Activated CD4-positive, alpha-beta T cell treated with anti-CD3 and anti-CD28 coated beads, Interleukin-2, Interleukin-4, amounts not matched to agents 100 ng/mL and 50 ng/mL, durations not matched to agents 16 hours and 8 hours (primary cell): ENCODE measurements at regions not wholly inside any gene's neighbourhood (a gene's known extent, or its start where the extent isn't known, plus 50 kb on each side); places are given as distances from the start of the nearest gene placed in this dataset.
"Not testable (repeated sequence)": the region's sequence is repeated elsewhere in the genome, so short reads cannot be mapped to it uniquely, and the experiment has no call there.

Experiments
- DNase-seq: peaks from one replicate; pipeline ENCODE4 v3.0.0-alpha.2; 2020; ENCODE audit warnings: low spot score

GRCh38 chr12:125493704-125494308 lies 428.6 kb downstream of the AACS start:
- DNase-seq = no peak

- no peak for DNase-seq
These were observed 437.9 kb downstream of the AACS start for GRCh38 chr12:125503128-125503527.

GRCh38 chr12:125509195-125509594 lies 444.0 kb downstream of the AACS start:
- no peak for DNase-seq

GRCh38 chr12:125512541-125513298 lies 447.5 kb downstream of the AACS start:
- no peak for DNase-seq

GRCh38 chr12:125515887-125516286 lies 450.7 kb downstream of the AACS start:
- DNase-seq = no peak

GRCh38 chr12:125518074-125518473 lies 452.8 kb downstream of the AACS start:
- DNase-seq = no peak

- no peak for DNase-seq
These were observed 453.9 kb downstream of the AACS start for GRCh38 chr12:125519026-125519651.

- DNase-seq = no peak
These were observed 460.6 kb downstream of the AACS start for GRCh38 chr12:125525879-125526278.

GRCh38 chr12:125528281-125528680 lies 463.0 kb downstream of the AACS start:
- no peak for DNase-seq

- DNase-seq = no peak
These were observed 465.0 kb downstream of the AACS start for GRCh38 chr12:125530201-125530600.

- DNase-seq = no peak
These were observed 465.6 kb downstream of the AACS start for GRCh38 chr12:125530876-125531275.

- DNase-seq = no peak
These were observed 466.3 kb downstream of the AACS start for GRCh38 chr12:125531574-125531973.

- DNase-seq = peak; percentile 24
These were observed 468.3 kb downstream of the AACS start for GRCh38 chr12:125533434-125534029.

- DNase-seq = no peak
These were observed 473.4 kb downstream of the AACS start for GRCh38 chr12:125538401-125539199.

GRCh38 chr12:125540580-125541204 lies 475.5 kb downstream of the AACS start:
- DNase-seq = no peak

GRCh38 chr12:125544960-125545359 lies 479.7 kb downstream of the AACS start:
- no peak for DNase-seq

GRCh38 chr12:125549171-125549570 lies 483.9 kb downstream of the AACS start:
- no peak for DNase-seq

GRCh38 chr12:125549836-125550235 lies 484.6 kb downstream of the AACS start:
- DNase-seq = peak; percentile 4

- DNase-seq = no peak
These were observed 487.1 kb downstream of the AACS start for GRCh38 chr12:125552295-125552694.

- DNase-seq = not testable (repeated sequence)
These were observed 495.8 kb downstream of the AACS start for GRCh38 chr12:125561008-125561407.

- no peak for DNase-seq
These were observed 499.5 kb downstream of the AACS start for GRCh38 chr12:125564753-125565152.

GRCh38 chr12:125567581-125567980 lies 502.3 kb downstream of the AACS start:
- DNase-seq = no peak
